ENCODE measurements at regions not wholly inside any gene's neighbourhood (a gene's known extent, or its start where the extent isn't known, plus 50 kb on each side); places are given as distances from the start of the nearest gene placed in this dataset.

- no peak for TF ChIP-seq CTCF (IDR thresholded peaks at IDR 0.05; ENCODE audit: low read depth, low read length)
- DNase-seq (ENCODE audit: extremely low read depth, low read depth): no peak
Measured at GRCh38 chr1:94694226-94694915, 125.8 kb upstream of the SLC44A3 start.

- TF ChIP-seq CTCF (IDR thresholded peaks at IDR 0.05; ENCODE audit: low read depth, low read length): no peak
- no peak for DNase-seq (ENCODE audit: extremely low read depth, low read depth)
Measured at GRCh38 chr1:94693435-94693834, 126.7 kb upstream of the SLC44A3 start.

- TF ChIP-seq CTCF (IDR thresholded peaks at IDR 0.05; ENCODE audit: low read depth, low read length): no peak
- DNase-seq (ENCODE audit: extremely low read depth, low read depth): no peak
Measured at GRCh38 chr1:94693029-94693428, 127.1 kb upstream of the SLC44A3 start.

- no peak for TF ChIP-seq CTCF (IDR thresholded peaks at IDR 0.05; ENCODE audit: low read depth, low read length)
- no peak for DNase-seq (ENCODE audit: extremely low read depth, low read depth)
Measured at GRCh38 chr1:94688646-94689045, 131.5 kb upstream of the SLC44A3 start.

GRCh38 chr1:94686882-94687281 is 133.3 kb upstream of the SLC44A3 start:
- TF ChIP-seq CTCF (IDR thresholded peaks at IDR 0.05; ENCODE audit: low read depth, low read length): no peak
- no peak for DNase-seq (ENCODE audit: extremely low read depth, low read depth)

GRCh38 chr1:94684690-94685250 is 135.4 kb upstream of the SLC44A3 start:
- TF ChIP-seq CTCF (IDR thresholded peaks at IDR 0.05; ENCODE audit: low read depth, low read length): no peak
- DNase-seq (ENCODE audit: extremely low read depth, low read depth): no peak

- no peak for DNase-seq (ENCODE audit: extremely low read depth, low read depth)
- TF ChIP-seq CTCF (IDR thresholded peaks at IDR 0.05; ENCODE audit: low read depth, low read length): no peak
Measured at GRCh38 chr1:94683886-94684285, 136.3 kb upstream of the SLC44A3 start.

Measured in AG09319 (cell line).